Activated CD4-positive, alpha-beta T cell treated with anti-CD3 and anti-CD28 coated beads, Interleukin-2, amount 10 ng/mL, durations not matched to agents 7 days and 5 days (primary cell): ENCODE measurements at regions not wholly inside any gene's neighbourhood (a gene's known extent, or its start where the extent isn't known, plus 50 kb on each side); places are given as distances from the start of the nearest gene placed in this dataset.

Experiments
- CTCF ChIA-PET: fragments of 350-600 bp; sonication (Branson Sonifier 250); formaldehyde crosslinking; loops from one replicate; lab custom pipeline; 2021; ENCODE audit warnings: antibody characterized with exemption; lab: Charles Lee
- POLR2A ChIA-PET: fragments of 350-600 bp; sonication (Branson Sonifier 250); formaldehyde crosslinking; loops from one replicate; lab custom pipeline; 2021; ENCODE audit warnings: antibody characterized with exemption; lab: Charles Lee
- DNase-seq: peaks from one replicate; pipeline ENCODE4 v3.0.0-alpha.2; 2020
- H3K27ac Mint-ChIP-seq: one replicate; pipeline ENCODE4 v1.8.0; 2021; ENCODE audit warnings: mild to moderate bottlenecking, moderate library complexity, mixed read lengths
- H3K27me3 Mint-ChIP-seq: one replicate; pipeline ENCODE4 v1.8.0; 2021; ENCODE audit warnings: mixed read lengths
- H3K36me3 Mint-ChIP-seq: one replicate; pipeline ENCODE4 v1.8.0; 2021; ENCODE audit warnings: low read depth, mixed read lengths
- H3K4me1 Mint-ChIP-seq: one replicate; pipeline ENCODE4 v1.8.0; 2021; ENCODE audit warnings: mixed read lengths
- H3K4me3 Mint-ChIP-seq: one replicate; pipeline ENCODE4 v1.8.0; 2021; ENCODE audit warnings: mild to moderate bottlenecking, moderate library complexity, mixed read lengths
- H3K9me3 Mint-ChIP-seq: one replicate; pipeline ENCODE4 v1.8.0; 2021; ENCODE audit warnings: mixed read lengths

DNA sequence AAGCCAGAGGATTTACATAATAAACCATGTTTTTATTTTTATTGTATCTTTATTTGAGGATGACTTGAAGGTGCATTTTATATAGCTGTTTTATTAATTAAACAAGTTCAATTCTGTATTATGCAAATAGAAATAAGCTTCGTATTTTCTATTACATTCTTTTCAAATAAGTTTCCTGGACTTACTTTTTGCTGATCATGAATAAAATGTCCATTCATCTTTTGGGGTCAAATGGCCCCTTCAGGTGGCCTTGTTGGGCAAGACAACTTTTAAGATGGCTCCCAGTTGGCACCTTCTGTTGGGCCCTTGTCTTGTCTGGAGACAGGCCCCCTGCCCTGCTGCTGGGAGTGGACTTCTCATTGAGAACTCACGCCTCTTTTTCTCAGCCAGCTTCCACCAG is 654.6 kb upstream of the NOX3 start:
- ChIA-PET CTCF (interaction anchor here (1.1 kb wide), 1 partner anchor 41 kb away, joined by 3 read pairs; no protein-coding TSS in a partner anchor), POLR2A (no interaction called here)
- H3K4me3 Mint-ChIP-seq = no peak overlapping the region
- no peaks in the 10 kb centered on the region for H3K27me3 Mint-ChIP-seq
- H3K36me3 Mint-ChIP-seq = no peaks in the 10 kb centered on the region
- no peaks in the 10 kb centered on the region for H3K4me1 Mint-ChIP-seq
- DNase-seq = no peak
- no peak overlapping the region for H3K27ac Mint-ChIP-seq
- H3K9me3 Mint-ChIP-seq = peaks cover 9% of the 10 kb centered on the region

DNA sequence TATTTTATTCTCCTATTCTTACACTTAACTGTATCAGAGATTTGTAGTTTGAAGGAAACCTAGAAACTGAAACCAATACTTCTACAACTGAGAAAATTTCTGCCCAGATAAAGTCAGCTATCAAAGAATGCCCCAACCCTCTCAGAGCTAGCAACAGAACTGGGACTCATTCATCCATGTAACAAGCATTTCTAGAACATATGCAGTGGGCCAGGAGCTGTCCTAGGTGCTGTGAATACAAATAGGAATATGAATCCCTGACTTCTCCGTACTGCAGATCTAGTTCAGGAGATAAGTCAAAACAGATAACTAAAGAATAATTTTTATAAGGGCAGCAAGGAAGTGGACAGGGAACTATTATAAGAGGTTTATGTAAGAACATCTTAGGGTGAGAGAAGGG is 654.1 kb upstream of the NOX3 start:
- POLR2A ChIA-PET = no interaction called here
- Mint-ChIP-seq H3K27ac (no peak overlapping the region), H3K4me1 (no peaks in the 10 kb centered on the region), H3K9me3 (peaks cover 9% of the 10 kb centered on the region), H3K4me3 (no peak overlapping the region), H3K36me3 (no peaks in the 10 kb centered on the region), H3K27me3 (no peaks in the 10 kb centered on the region)
- DNase-seq = no peak
- CTCF ChIA-PET = interaction anchor here (1.1 kb wide), 1 partner anchor 41 kb away, joined by 3 read pairs; no protein-coding TSS in a partner anchor

DNA sequence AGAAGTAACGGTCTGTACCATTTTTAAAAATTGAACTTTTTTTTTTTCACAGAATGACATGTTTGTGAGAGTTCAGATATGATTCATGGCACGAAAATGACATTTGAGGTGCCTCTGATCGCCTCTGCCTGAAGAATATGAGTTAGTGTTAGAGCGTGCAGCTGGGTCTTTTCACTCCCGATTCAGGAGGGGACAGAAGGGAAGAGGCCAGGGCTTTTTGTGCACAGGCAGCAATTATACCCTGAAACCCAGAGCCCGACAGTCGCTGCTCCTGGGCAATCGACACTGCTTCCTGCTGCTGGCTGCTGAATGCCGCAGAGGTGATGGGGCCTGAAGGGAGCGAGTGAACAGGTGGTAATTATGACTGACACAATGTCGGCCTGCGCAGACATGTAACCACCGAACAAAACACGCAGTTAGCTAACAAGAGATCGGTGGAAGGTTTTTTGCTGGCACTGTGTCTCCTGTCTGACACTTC is 652.0 kb upstream of the NOX3 start:
- Mint-ChIP-seq H3K36me3 (no peaks in the 10 kb centered on the region), H3K27me3 (no peaks in the 10 kb centered on the region), H3K4me3 (no peak overlapping the region), H3K4me1 (no peaks in the 10 kb centered on the region), H3K9me3 (peaks cover 6% of the 10 kb centered on the region), H3K27ac (no peak overlapping the region)
- POLR2A ChIA-PET = no interaction called here
- DNase-seq = no peak
- CTCF ChIA-PET = no interaction called here

DNA sequence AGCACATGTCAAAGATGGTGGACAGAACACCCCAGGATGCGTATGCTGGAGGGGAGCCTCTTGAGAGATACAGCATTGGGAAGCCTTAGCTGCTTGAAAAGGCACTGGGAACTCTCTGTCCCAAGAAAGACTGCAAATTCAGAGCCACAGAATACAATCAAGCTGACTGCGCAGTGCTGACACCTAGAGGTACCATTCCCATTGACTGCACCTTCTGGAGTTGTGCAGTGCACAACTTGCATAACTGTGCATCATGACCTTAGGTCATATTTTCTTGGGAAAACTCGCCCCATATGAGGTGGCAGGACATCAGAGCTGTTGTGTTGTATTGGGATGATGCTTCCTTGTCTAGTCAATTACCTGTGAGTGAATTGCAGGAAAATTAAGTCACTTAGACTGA is 646.5 kb upstream of the NOX3 start:
- H3K4me1 Mint-ChIP-seq = no peaks in the 10 kb centered on the region
- POLR2A ChIA-PET = no interaction called here
- DNase-seq = no peak
- H3K27ac Mint-ChIP-seq = no peak overlapping the region
- peaks cover 9% of the 10 kb centered on the region for H3K9me3 Mint-ChIP-seq
- no peak overlapping the region for H3K4me3 Mint-ChIP-seq
- no peaks in the 10 kb centered on the region for H3K27me3 Mint-ChIP-seq
- H3K36me3 Mint-ChIP-seq = no peaks in the 10 kb centered on the region
- CTCF ChIA-PET = no interaction called here

DNA sequence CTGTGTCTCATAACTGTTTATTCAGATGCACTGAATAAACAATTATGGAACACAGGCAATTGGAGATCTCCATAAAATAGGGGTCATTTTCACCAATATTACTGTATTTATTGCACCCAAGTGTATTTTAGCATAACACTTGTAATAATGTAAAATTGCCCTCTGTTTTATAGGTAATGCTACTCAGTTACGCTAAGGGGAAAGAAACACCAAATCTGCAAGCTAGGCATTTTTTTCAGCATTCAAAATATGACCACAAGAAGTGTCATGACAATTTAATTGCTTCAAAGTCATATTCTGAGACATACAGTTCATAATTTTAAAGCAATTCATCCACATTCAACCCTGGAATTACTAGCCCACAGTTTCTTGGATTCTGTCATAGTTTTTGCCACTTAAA is 643.2 kb upstream of the NOX3 start:
- CTCF ChIA-PET = no interaction called here
- Mint-ChIP-seq H3K4me3 (no peak overlapping the region), H3K36me3 (no peaks in the 10 kb centered on the region), H3K9me3 (peaks cover 6% of the 10 kb centered on the region), H3K27me3 (no peaks in the 10 kb centered on the region), H3K27ac (no peak overlapping the region), H3K4me1 (no peaks in the 10 kb centered on the region)
- DNase-seq = no peak
- POLR2A ChIA-PET = no interaction called here

DNA sequence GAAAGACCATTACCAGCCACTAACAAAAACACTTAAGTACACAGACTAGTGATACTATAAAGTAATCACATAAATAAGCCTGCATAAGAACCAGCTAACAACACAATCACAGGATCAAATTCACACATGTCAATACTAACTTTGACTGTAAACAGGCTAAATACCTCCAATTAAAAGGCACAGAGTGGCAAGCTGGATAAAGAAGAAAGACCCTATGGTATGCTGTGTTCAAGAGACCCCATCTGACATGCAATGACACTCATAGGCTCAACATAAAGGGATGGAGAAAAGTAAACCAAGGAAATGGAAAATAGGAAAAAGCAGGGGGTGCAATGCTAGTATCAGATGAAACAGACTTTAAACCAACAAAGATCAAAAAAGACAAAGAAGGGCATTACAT is 631.8 kb upstream of the NOX3 start:
- H3K27me3 Mint-ChIP-seq = no peaks in the 10 kb centered on the region
- H3K9me3 Mint-ChIP-seq = peaks cover 32% of the 10 kb centered on the region
- CTCF ChIA-PET = no interaction called here
- no peak overlapping the region for H3K27ac Mint-ChIP-seq
- peaks cover 2% of the 10 kb centered on the region for H3K36me3 Mint-ChIP-seq
- H3K4me3 Mint-ChIP-seq = no peak overlapping the region
- H3K4me1 Mint-ChIP-seq = no peaks in the 10 kb centered on the region
- POLR2A ChIA-PET = no interaction called here
- no peak for DNase-seq

DNA sequence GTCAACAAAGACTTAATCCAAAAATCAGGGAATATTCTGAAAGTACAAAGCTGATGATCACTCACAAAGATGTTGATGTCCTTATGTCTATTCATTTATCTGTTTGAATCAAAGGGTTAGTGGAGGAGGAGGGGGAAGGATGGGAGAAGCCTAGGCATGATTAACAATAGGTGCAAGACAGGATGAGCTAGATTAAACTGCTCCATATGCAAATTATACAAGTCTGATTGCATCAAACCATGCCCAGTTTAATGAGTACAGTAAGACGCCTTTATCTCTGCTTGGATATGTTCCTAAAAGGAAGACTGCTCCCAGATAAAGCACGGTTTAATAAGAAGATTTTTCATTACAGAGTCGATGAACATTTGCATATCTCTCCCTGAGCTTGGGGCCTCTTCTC is 626.4 kb upstream of the NOX3 start:
- H3K27ac Mint-ChIP-seq = no peak overlapping the region
- H3K36me3 Mint-ChIP-seq = no peaks in the 10 kb centered on the region
- CTCF ChIA-PET = no interaction called here
- no peak overlapping the region for H3K4me3 Mint-ChIP-seq
- no peaks in the 10 kb centered on the region for H3K27me3 Mint-ChIP-seq
- no peak for DNase-seq
- H3K9me3 Mint-ChIP-seq = peaks cover 8% of the 10 kb centered on the region
- no peaks in the 10 kb centered on the region for H3K4me1 Mint-ChIP-seq
- POLR2A ChIA-PET = no interaction called here

DNA sequence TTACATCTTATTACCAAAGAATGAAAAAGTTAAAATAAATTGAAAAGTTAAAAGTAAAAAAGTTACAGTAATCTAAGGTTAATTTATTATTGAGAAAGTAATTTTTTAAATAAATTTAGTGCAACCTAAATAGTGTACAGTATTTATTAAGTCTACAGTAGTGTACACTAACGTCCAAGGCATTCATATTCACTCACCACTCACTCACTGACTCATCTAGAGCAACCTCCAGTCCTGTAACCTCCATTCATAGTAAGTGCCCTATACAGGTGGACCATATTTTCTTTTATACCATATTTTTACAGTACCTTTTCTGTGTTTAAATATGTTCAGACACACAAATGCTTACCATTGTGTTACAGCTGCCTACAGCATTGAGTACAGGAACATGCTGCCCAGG is 624.7 kb upstream of the NOX3 start:
- Mint-ChIP-seq H3K27ac (no peak overlapping the region), H3K27me3 (no peaks in the 10 kb centered on the region), H3K4me3 (no peak overlapping the region), H3K9me3 (peaks cover 3% of the 10 kb centered on the region), H3K4me1 (no peaks in the 10 kb centered on the region), H3K36me3 (no peaks in the 10 kb centered on the region)
- no peak for DNase-seq
- POLR2A ChIA-PET = no interaction called here
- CTCF ChIA-PET = no interaction called here

DNA sequence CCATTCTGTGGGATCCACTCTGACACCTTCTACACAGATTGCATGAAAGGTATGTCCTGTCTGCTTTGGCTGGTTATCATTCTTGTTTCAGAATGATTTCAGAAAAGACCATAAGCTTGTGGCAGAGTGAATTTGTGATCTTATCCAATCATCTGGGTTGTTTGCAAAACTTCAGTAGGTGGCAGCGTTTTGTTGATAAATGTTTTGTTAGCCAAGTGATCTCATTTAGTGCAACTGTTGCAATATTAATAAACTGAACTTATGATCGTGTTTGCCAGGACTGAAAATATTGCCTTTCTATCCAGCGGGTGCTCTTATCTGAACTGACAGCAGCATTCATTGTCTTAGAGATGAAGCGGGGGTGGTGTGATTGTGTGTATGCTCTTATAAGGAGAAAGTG is 613.2 kb upstream of the NOX3 start:
- Mint-ChIP-seq H3K27ac (no peak overlapping the region), H3K9me3 (no peaks in the 10 kb centered on the region), H3K27me3 (no peaks in the 10 kb centered on the region), H3K4me3 (no peak overlapping the region), H3K4me1 (no peaks in the 10 kb centered on the region), H3K36me3 (no peaks in the 10 kb centered on the region)
- POLR2A ChIA-PET = no interaction called here
- DNase-seq = no peak
- CTCF ChIA-PET = interaction anchor here (0.5 to 1.5 kb wide), 3 partner anchors 41 to 1716 kb away, joined by 3 read pairs; no protein-coding TSS in a partner anchor

DNA sequence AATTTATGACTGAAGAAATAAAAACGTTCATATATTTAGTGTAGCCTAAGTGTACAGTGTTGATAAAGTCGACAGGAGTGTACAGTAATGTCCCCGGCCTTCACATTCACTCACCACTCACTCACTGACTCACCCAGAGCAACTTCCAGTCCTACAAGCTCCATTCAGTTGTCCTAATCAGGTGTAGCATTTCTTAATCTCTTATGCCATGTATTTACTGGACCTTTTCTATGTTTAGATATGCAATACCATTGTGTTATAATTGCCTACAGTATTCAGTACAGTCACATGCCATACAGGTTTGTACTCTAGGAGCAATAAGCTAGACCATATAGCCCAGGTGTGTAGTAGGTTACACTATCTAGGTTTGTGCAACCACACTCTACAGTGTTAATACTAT is 610.2 kb upstream of the NOX3 start:
- ChIA-PET CTCF (no interaction called here), POLR2A (no interaction called here)
- Mint-ChIP-seq H3K9me3 (no peaks in the 10 kb centered on the region), H3K4me3 (no peak overlapping the region), H3K27me3 (no peaks in the 10 kb centered on the region), H3K27ac (no peak overlapping the region), H3K36me3 (no peaks in the 10 kb centered on the region), H3K4me1 (no peaks in the 10 kb centered on the region)
- DNase-seq = no peak

DNA sequence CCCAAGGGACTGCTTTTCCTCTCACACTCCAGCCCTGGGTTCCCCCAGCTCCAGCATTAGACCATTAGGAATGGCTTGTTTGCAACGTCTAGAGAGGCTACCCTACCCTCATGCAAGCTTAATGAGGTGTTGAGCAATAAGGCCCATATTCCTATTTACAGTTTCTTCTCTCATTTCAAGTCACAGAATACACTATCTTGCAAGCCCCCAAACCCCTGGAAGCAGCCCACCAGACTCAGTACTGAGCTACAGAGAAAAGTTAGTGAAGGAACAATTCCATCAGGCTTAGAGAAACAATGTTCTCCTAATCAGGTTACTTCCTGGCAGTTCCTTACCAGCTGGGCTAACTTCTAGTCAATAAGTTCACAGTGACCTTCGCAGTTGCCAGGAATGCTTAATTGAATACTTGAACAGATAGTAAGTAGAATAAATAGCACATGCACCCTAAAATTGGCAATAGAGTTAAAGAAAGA is 606.5 kb upstream of the NOX3 start:
- DNase-seq = no peak
- no peaks in the 10 kb centered on the region for H3K36me3 Mint-ChIP-seq
- ChIA-PET CTCF (no interaction called here), POLR2A (no interaction called here)
- H3K4me3 Mint-ChIP-seq = no peak overlapping the region
- no peaks in the 10 kb centered on the region for H3K27me3 Mint-ChIP-seq
- peaks cover 9% of the 10 kb centered on the region for H3K9me3 Mint-ChIP-seq
- no peak overlapping the region for H3K27ac Mint-ChIP-seq
- peaks cover 8% of the 10 kb centered on the region for H3K4me1 Mint-ChIP-seq

DNA sequence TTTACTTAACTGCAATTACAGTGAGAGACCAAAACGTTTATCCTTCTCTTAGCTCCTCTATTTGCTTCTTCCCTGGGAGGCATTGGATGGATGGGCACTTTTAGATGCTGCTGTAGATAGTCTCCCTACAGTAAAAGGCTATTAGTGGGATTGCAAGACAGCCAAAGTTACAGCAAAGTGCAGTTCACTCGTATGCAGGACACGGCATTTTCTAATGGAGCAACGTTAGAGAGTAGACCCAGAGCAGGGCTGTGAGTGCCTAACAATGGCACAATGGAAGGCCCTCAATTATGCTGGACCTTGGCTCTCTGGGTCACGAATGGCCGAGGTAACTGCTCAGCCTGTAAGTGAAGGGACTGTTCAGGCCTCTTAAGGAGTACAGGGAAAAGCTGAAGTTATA is 605.8 kb upstream of the NOX3 start:
- H3K27ac Mint-ChIP-seq = no peak overlapping the region
- ChIA-PET POLR2A (no interaction called here), CTCF (no interaction called here)
- H3K4me1 Mint-ChIP-seq = peaks cover 8% of the 10 kb centered on the region
- peaks cover 9% of the 10 kb centered on the region for H3K9me3 Mint-ChIP-seq
- no peak overlapping the region for H3K4me3 Mint-ChIP-seq
- H3K36me3 Mint-ChIP-seq = no peaks in the 10 kb centered on the region
- no peak for DNase-seq
- H3K27me3 Mint-ChIP-seq = no peaks in the 10 kb centered on the region

DNA sequence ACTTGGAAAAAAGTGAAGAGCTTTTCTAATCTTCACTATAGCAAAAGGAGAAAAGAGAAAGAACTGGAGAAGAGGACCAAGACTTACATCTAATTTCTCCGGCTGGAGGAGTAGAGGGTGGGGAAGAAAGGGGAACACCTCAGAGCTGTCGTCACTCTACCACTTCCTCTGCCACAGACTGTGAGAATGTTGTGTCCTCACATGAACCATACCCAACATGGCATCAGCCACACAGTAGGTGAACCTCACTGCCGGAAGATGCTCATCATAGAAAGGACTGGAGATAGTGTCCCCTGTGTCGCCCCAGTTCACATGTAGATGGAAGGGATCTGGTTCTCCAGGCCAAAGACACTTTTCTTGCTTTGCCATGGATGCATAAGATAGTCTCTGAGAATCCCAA is 604.4 kb upstream of the NOX3 start:
- CTCF ChIA-PET = no interaction called here
- Mint-ChIP-seq H3K27ac (no peak overlapping the region), H3K4me1 (peaks cover 8% of the 10 kb centered on the region), H3K36me3 (no peaks in the 10 kb centered on the region), H3K27me3 (no peaks in the 10 kb centered on the region), H3K4me3 (no peak overlapping the region), H3K9me3 (peaks cover 9% of the 10 kb centered on the region)
- POLR2A ChIA-PET = no interaction called here
- DNase-seq = no peak

DNA sequence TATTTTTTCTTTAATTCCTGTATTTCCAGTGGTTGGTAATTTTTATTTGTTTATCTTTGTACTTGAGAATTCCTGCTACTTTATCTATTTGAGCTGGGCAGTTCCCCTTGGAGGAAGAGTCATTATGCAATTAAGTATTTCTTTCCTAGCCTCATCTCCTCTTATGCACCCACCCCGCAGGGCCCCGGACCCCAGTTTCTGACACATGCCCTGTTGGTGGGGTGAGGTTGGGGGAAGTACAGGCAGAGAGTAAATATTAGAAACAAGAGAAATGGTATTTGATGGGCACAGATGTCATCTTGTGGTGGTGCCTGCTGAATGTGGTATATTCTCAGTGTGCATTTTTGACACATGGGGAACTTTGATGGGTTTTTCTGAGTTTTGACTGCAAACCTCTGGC is 602.7 kb upstream of the NOX3 start:
- no peak overlapping the region for H3K27ac Mint-ChIP-seq
- CTCF ChIA-PET = no interaction called here
- POLR2A ChIA-PET = no interaction called here
- H3K4me1 Mint-ChIP-seq = peaks cover 8% of the 10 kb centered on the region
- H3K27me3 Mint-ChIP-seq = no peaks in the 10 kb centered on the region
- H3K36me3 Mint-ChIP-seq = no peaks in the 10 kb centered on the region
- no peak for DNase-seq
- H3K4me3 Mint-ChIP-seq = no peak overlapping the region
- H3K9me3 Mint-ChIP-seq = peaks cover 9% of the 10 kb centered on the region
